GM12872 (cell line): ENCODE measurements at regions not wholly inside any gene's neighbourhood (a gene's known extent, or its start where the extent isn't known, plus 50 kb on each side); places are given as distances from the start of the nearest gene placed in this dataset.

Source experiments
- TF ChIP-seq, protein P1 (sequence below): IDR thresholded peaks from 3 replicates; pipeline ENCODE4 v1.5.1; 2011; ENCODE audit warnings: low read depth, mild to moderate bottlenecking, low read length, moderate library complexity; ENCODE audit not compliant: insufficient read depth

DNA sequence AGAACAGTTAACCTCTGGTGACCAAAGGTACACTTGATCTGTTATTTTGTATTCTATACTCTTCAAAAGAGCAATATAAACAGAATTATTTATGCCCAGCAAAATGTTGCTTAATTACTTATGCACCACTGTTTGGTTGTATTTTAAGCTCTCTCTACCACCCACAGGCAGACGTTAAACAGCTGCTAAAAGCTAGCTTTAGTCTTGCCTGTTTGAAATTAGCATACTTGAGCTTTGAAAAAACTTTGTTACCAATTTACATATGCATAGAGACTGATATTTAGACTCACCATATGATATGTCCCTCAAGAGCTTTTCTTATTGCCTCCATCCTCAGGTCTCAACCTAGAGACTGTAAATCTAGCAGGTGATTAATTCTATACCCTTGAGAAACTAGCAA, 426.9 kb downstream of the NR4A2 start:
- TF ChIP-seq, protein P1, sequence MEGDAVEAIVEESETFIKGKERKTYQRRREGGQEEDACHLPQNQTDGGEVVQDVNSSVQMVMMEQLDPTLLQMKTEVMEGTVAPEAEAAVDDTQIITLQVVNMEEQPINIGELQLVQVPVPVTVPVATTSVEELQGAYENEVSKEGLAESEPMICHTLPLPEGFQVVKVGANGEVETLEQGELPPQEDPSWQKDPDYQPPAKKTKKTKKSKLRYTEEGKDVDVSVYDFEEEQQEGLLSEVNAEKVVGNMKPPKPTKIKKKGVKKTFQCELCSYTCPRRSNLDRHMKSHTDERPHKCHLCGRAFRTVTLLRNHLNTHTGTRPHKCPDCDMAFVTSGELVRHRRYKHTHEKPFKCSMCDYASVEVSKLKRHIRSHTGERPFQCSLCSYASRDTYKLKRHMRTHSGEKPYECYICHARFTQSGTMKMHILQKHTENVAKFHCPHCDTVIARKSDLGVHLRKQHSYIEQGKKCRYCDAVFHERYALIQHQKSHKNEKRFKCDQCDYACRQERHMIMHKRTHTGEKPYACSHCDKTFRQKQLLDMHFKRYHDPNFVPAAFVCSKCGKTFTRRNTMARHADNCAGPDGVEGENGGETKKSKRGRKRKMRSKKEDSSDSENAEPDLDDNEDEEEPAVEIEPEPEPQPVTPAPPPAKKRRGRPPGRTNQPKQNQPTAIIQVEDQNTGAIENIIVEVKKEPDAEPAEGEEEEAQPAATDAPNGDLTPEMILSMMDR = no peak

DNA sequence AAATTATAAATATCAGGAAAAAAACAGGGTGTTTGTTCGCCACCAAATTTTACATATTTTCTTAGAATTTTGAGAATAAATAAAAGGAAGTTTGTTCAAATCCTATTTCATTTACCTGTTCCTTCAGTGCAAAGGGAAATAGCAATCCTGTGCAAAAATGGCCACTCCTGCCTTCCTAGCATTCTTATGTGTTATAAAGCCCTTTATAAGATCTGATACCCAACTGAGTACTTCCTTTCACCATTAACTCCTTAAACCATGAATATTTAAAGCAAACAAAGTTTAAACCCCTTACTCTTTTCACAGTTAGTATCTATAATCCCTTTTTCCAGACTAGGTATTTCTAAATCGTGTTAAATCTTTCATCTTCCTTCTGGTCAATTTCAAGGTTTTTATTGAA, 427.8 kb downstream of the NR4A2 start:
- TF ChIP-seq, protein P1 = no peak

DNA sequence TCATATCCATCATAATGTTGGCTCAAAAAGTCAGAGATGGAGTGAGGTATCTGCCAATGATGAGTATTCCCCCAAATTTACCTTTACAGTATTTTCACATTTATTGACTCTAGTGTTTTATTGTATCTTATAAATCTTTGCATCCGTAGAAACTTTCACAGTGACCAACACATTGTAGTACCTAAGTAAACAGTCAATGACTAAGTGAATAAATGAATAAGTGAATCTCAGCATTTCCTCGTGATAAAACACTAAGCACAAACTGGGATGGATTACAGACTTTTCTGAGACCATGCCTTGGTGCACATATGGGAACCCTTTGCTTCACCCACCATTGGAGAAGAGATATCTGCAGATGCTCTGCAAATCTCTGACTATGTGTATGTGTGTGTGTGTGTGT, 429.9 kb downstream of the NR4A2 start:
- TF ChIP-seq, protein P1 = no peak

DNA sequence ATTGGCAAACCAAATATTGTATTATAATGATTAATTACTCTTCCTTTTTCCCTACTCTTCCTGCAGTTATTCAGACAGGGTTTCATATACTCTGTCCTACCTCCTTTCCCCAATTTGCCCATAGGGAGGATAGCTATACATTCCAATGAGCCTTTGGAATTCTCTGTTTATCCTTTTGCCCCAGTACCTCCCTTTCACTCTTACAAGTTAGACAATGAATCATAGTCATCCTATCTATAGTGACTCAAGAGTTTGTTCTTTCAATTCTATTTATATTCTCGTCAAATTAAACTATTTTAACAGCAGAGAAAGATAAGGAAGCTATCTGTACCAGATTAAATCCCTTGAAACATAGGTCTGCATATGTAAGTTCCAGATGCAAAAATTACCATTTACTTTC, 437.5 kb downstream of the NR4A2 start:
- TF ChIP-seq, protein P1 = no peak

DNA sequence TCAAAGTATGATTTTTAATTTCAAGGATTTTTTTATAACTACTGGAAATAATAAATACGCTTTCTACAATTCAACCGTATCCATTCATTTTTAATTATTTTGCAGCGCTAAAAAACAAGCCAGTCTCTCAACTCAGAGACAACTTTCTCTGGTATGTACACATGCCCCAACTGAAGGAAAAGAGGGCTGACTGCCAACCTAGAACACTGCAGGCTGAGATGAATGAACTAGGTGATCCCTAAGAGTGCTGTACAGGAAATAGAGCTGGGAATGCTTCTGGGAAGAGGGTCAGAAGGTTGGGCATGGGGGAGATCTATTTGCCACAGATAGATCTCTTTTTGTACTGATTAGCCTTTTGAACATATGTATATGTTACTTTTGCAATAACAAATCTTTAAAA, 460.1 kb downstream of the NR4A2 start:
- TF ChIP-seq, protein P1 = no peak

DNA sequence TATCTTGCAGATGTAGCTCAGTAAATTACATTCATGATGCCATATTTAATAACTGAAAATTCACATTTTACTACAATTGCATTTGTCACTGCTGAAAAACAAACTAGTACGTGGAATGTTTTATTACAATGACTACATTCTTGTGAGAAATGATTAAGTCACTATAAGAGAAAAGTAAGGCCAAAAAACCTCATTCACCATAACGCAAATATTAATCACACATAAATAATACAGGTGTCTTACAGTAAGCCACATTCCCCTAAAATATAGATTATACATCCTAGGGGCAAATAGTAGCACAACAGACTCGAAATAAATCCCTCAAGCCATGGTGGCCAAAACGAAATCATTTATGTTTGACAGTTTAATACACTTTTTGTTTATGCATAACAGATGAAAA, 460.6 kb downstream of the NR4A2 start:
- TF ChIP-seq, protein P1 = no peak

DNA sequence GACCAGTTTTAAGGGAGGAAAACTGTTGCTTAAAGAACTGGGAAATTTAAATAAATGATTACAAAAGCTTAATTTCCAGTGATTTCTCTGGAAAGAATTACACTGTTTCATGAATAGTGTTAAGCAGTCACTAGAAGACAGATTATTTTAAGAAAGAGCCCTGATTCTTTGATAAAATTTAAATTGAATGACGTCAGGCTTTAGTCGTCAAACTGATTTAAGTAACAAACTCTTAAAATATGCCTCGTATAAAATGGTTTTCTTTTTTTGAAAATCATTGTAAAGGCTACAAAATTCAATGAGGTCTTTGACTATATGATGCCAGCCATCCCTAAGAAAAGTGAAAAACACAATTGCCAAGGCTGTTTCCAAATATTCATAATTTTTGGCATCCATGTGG, 465.0 kb downstream of the NR4A2 start:
- TF ChIP-seq, protein P1 = no peak

DNA sequence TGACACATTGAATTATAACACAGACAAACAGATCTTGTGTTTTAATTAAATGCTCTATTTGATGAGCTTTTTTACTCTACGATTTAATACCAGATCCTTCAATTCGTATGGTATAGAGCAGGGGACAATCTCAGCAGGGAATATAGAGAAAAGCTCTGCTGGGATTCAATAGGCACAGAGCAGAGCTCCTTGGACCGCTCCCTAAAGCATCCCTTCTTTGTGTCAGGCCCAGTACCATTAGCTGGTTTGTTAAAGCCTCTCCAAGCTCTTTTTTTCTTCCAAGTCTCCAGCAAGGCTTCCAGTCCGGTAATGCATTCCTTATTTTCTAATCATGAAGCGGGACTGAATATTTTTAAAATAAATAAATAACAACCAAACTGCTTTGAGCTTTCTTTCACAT, 466.0 kb downstream of the NR4A2 start:
- TF ChIP-seq, protein P1 = no peak
